Astrocyte (in vitro differentiated cells and primary cell): ENCODE measurements at regions not wholly inside any gene's neighbourhood (a gene's known extent, or its start where the extent isn't known, plus 50 kb on each side); places are given as distances from the start of the nearest gene placed in this dataset.

ENCODE experiments used
- DNase-seq: peaks from one replicate; pipeline ENCODE4 v3.0.0-alpha.2; 2010; ENCODE audit warnings: low read depth
- FAIRE-seq: peaks from 2 replicates; lab custom pipeline; 2011; peaks lifted over from hg19 to GRCh38; lab: Jason Lieb, UNC
- H2AFZ ChIP-seq: 2 replicates; pipeline ENCODE4 v1.6.0; 2012; ENCODE audit warnings: low read depth, low read length, inconsistent platforms
- H3K27ac ChIP-seq: 2 replicates; pipeline ENCODE4 v1.5.1; 2011; ENCODE audit warnings: low read depth, low read length, inconsistent platforms
- H3K27me3 ChIP-seq: 2 replicates; pipeline ENCODE4 v1.6.0; 2011; ENCODE audit warnings: low read length, inconsistent platforms; ENCODE audit not compliant: insufficient read depth
- H3K36me3 ChIP-seq: 2 replicates; pipeline ENCODE4 v1.5.1; 2011; ENCODE audit warnings: low read length, inconsistent platforms; ENCODE audit not compliant: insufficient read depth
- H3K4me1 ChIP-seq: 2 replicates; pipeline ENCODE4 v1.5.1; 2011; ENCODE audit warnings: low read length, inconsistent platforms; ENCODE audit not compliant: insufficient read depth
- H3K4me2 ChIP-seq: 2 replicates; pipeline ENCODE4 v1.6.0; 2012; ENCODE audit warnings: low read length, inconsistent platforms
- H3K4me3 ChIP-seq: 2 replicates; pipeline ENCODE4 v1.5.1; 2011; ENCODE audit warnings: low read depth, mild to moderate bottlenecking, low read length, inconsistent platforms; ENCODE audit not compliant: insufficient read depth
- H3K79me2 ChIP-seq: 2 replicates; pipeline ENCODE4 v1.6.0; 2012; ENCODE audit warnings: mild to moderate bottlenecking, low read length, inconsistent platforms; ENCODE audit not compliant: insufficient read depth
- H3K9ac ChIP-seq: 2 replicates; pipeline ENCODE4 v1.6.0; 2012; ENCODE audit warnings: mild to moderate bottlenecking, low read length, inconsistent platforms
- H3K9me3 ChIP-seq: 2 replicates; pipeline ENCODE4 v1.5.1; 2012; ENCODE audit warnings: low read depth, mild to moderate bottlenecking, low read length, inconsistent platforms; ENCODE audit not compliant: insufficient read depth
- H4K20me1 ChIP-seq: 2 replicates; pipeline ENCODE4 v1.6.0; 2012; ENCODE audit warnings: low read length, inconsistent platforms; ENCODE audit not compliant: insufficient read depth
- H3K27ac Mint-ChIP-seq: one replicate; pipeline ENCODE4 v1.8.0; 2021; ENCODE audit warnings: mild to moderate bottlenecking, mixed read lengths; ENCODE audit not compliant: unreplicated experiment
- H3K27me3 Mint-ChIP-seq: one replicate; pipeline ENCODE4 v1.8.0; 2021; ENCODE audit warnings: low read depth, mixed read lengths; ENCODE audit not compliant: unreplicated experiment
- H3K36me3 Mint-ChIP-seq: one replicate; pipeline ENCODE4 v1.8.0; 2021; ENCODE audit warnings: low read depth, mixed read lengths; ENCODE audit not compliant: unreplicated experiment
- H3K4me1 Mint-ChIP-seq: one replicate; pipeline ENCODE4 v1.8.0; 2021; ENCODE audit warnings: low read depth, mixed read lengths; ENCODE audit not compliant: unreplicated experiment
- H3K4me3 Mint-ChIP-seq: one replicate; pipeline ENCODE4 v1.8.0; 2021; ENCODE audit warnings: mild to moderate bottlenecking, moderate library complexity, mixed read lengths; ENCODE audit not compliant: unreplicated experiment
- H3K9me3 Mint-ChIP-seq: one replicate; pipeline ENCODE4 v1.8.0; 2021; ENCODE audit warnings: mild to moderate bottlenecking, mixed read lengths; ENCODE audit not compliant: unreplicated experiment
- CTCF ChIP-seq: IDR thresholded peaks from 2 replicates; pipeline ENCODE4 v1.5.1; 2011; ENCODE audit warnings: low read depth, mild to moderate bottlenecking, inconsistent platforms, low read length, moderate library complexity; ENCODE audit not compliant: insufficient read depth
- EZH2 ChIP-seq: IDR thresholded peaks from 2 replicates; pipeline ENCODE4 v1.6.1; 2012; ENCODE audit warnings: mild to moderate bottlenecking, low read length, inconsistent platforms; ENCODE audit not compliant: insufficient read depth

- Mint-ChIP-seq H3K27me3 (no peaks in the 10 kb centered on the region), H3K9me3 (peaks cover under 1% of the 10 kb centered on the region), H3K36me3 (no peaks in the 10 kb centered on the region), H3K4me3 (no peak overlapping the region), H3K4me1 (peaks cover 15% of the 10 kb centered on the region), H3K27ac (no peak overlapping the region)
- Histone ChIP-seq H3K27me3 (no peaks in the 10 kb centered on the region), H3K4me1 (no peaks in the 10 kb centered on the region), H4K20me1 (no peaks in the 10 kb centered on the region), H2AFZ (no peak overlapping the region), H3K4me2 (no peak overlapping the region), H3K9ac (no peak overlapping the region), H3K4me3 (no peak overlapping the region), H3K9me3 (no peaks in the 10 kb centered on the region), H3K36me3 (no peaks in the 10 kb centered on the region), H3K79me2 (no peaks in the 10 kb centered on the region), H3K27ac (no peak overlapping the region)
- no peak for DNase-seq
- TF ChIP-seq EZH2 = no peak
- TF ChIP-seq CTCF = no peak
- no peak for FAIRE-seq
Measured at GRCh38 chr9:3137347-3137695, 293.4 kb upstream of the PUM3 start.

GRCh38 chr9:3136686-3137346, 292.9 kb upstream of the PUM3 start:
- peaks cover under 1% of the 10 kb centered on the region for H3K36me3 Mint-ChIP-seq
- H3K27ac Mint-ChIP-seq = no peak overlapping the region
- H3K27me3 Mint-ChIP-seq = no peaks in the 10 kb centered on the region
- no peak overlapping the region for H3K4me3 Mint-ChIP-seq
- Histone ChIP-seq H2AFZ (no peak overlapping the region), H3K9me3 (no peaks in the 10 kb centered on the region), H3K27ac (no peak overlapping the region), H3K4me1 (no peaks in the 10 kb centered on the region), H3K79me2 (no peaks in the 10 kb centered on the region), H3K4me2 (no peak overlapping the region), H4K20me1 (no peaks in the 10 kb centered on the region), H3K36me3 (no peaks in the 10 kb centered on the region), H3K4me3 (no peak overlapping the region), H3K9ac (no peak overlapping the region), H3K27me3 (no peaks in the 10 kb centered on the region)
- DNase-seq (no peak), FAIRE-seq (no peak)
- TF ChIP-seq CTCF = no peak
- no peak for TF ChIP-seq EZH2
- H3K9me3 Mint-ChIP-seq = no peaks in the 10 kb centered on the region
- peaks cover 15% of the 10 kb centered on the region for H3K4me1 Mint-ChIP-seq

- Mint-ChIP-seq H3K27me3 (peaks cover 2% of the 10 kb centered on the region), H3K27ac (no peak overlapping the region), H3K4me1 (peaks cover 15% of the 10 kb centered on the region), H3K36me3 (peaks cover 1% of the 10 kb centered on the region), H3K9me3 (no peaks in the 10 kb centered on the region), H3K4me3 (no peak overlapping the region)
- Histone ChIP-seq H3K27ac (no peak overlapping the region), H3K9me3 (no peaks in the 10 kb centered on the region), H3K9ac (no peak overlapping the region), H4K20me1 (no peaks in the 10 kb centered on the region), H3K4me1 (no peaks in the 10 kb centered on the region), H3K4me2 (no peak overlapping the region), H3K79me2 (no peaks in the 10 kb centered on the region), H2AFZ (no peak overlapping the region), H3K4me3 (no peak overlapping the region), H3K36me3 (no peaks in the 10 kb centered on the region), H3K27me3 (no peaks in the 10 kb centered on the region)
- FAIRE-seq (no peak), DNase-seq (no peak)
- TF ChIP-seq EZH2 (no peak), CTCF (no peak)
Measured at GRCh38 chr9:3136230-3136629, 292.3 kb upstream of the PUM3 start.
